MCF 10A (cell line): ENCODE measurements at regions not wholly inside any gene's neighbourhood (a gene's known extent, or its start where the extent isn't known, plus 50 kb on each side); places are given as distances from the start of the nearest gene placed in this dataset.

Experiments used
- BruUV-seq: library from RNA; stranded (reverse); fragments of 400-500 nt; replicated peaks from 2 replicates; lab custom pipeline; 2021; lab: Mats Ljungman, UMichigan
- CTCF ChIA-PET: fragments of 300-600 bp; sonication (Branson Sonifier 250); formaldehyde crosslinking; extraction: SDS; loops from one replicate; lab custom pipeline; 2021; ENCODE audit warnings: antibody characterized with exemption, inconsistent platforms; lab: Yijun Ruan, JAX
- POLR2A ChIA-PET: fragments of 300-600, 350-650 bp; sonication (Branson Sonifier 250); formaldehyde crosslinking; extraction: SDS; loops from one replicate; lab custom pipeline; 2020; ENCODE audit warnings: antibody characterized with exemption, inconsistent platforms; lab: Yijun Ruan, JAX
- DNase-seq: peaks from one replicate; pipeline ENCODE4 v3.0.0-alpha.2; 2018; ENCODE audit not compliant: unreplicated experiment
- H3K27ac Mint-ChIP-seq: one replicate; pipeline ENCODE4 v1.8.0; 2022; ENCODE audit warnings: mild to moderate bottlenecking, low read depth, mixed read lengths; ENCODE audit not compliant: unreplicated experiment
- H3K27me3 Mint-ChIP-seq: one replicate; pipeline ENCODE4 v1.8.0; 2022; ENCODE audit warnings: mixed read lengths; ENCODE audit not compliant: insufficient read depth, unreplicated experiment
- H3K36me3 Mint-ChIP-seq: one replicate; pipeline ENCODE4 v1.8.0; 2022; ENCODE audit warnings: mild to moderate bottlenecking, moderate library complexity, mixed read lengths; ENCODE audit not compliant: insufficient read depth, unreplicated experiment
- H3K4me1 Mint-ChIP-seq: one replicate; pipeline ENCODE4 v1.8.0; 2022; ENCODE audit warnings: mixed read lengths; ENCODE audit not compliant: insufficient read depth, unreplicated experiment
- H3K4me3 Mint-ChIP-seq: one replicate; pipeline ENCODE4 v1.8.0; 2022; ENCODE audit warnings: mild to moderate bottlenecking, moderate library complexity, mixed read lengths; ENCODE audit not compliant: unreplicated experiment
- H3K9me3 Mint-ChIP-seq: one replicate; pipeline ENCODE4 v1.8.0; 2022; ENCODE audit warnings: mixed read lengths; ENCODE audit not compliant: unreplicated experiment
- CTCF ChIP-seq: fragments of 200-600 bp; IDR thresholded peaks from one replicate; pipeline ENCODE4 v1.8.0; 2022; ENCODE audit warnings: antibody characterized with exemption, mild to moderate bottlenecking; ENCODE audit not compliant: unreplicated experiment
- intact Hi-C: fragments of 100-400 bp; cut with micrococcal nuclease; formaldehyde crosslinking; loops from 2 replicates; pipeline ENCODE4 v1.14.1; 2022

GRCh38 chr2:71742953-71743601, 289.7 kb downstream of the DYSF start:
- TF ChIP-seq CTCF = no peak
- CTCF ChIA-PET = interaction anchor here (0.7 to 1.2 kb wide), 3 partner anchors 55 to 1136 kb away, joined by 3 to 4 read pairs (median 3); no protein-coding TSS in a partner anchor
- BruUV-seq = no TSS peak
- POLR2A ChIA-PET = interaction anchor here (0.7 kb wide), 1 partner anchor 20 kb away, joined by 3 read pairs; no protein-coding TSS in a partner anchor
- Mint-ChIP-seq H3K36me3 (no peaks in the 10 kb centered on the region), H3K27ac (no peak overlapping the region), H3K4me3 (no peak overlapping the region), H3K9me3 (peaks cover 12% of the 10 kb centered on the region), H3K4me1 (peaks cover 14% of the 10 kb centered on the region), H3K27me3 (peaks cover 22% of the 10 kb centered on the region)
- intact Hi-C loops = no loop called here
- peak; percentile 91 for DNase-seq

GRCh38 chr2:71736986-71737385, 283.6 kb downstream of the DYSF start:
- Mint-ChIP-seq H3K27ac (no peak overlapping the region), H3K36me3 (no peaks in the 10 kb centered on the region), H3K4me3 (no peak overlapping the region), H3K4me1 (no peaks in the 10 kb centered on the region), H3K27me3 (peaks cover 50% of the 10 kb centered on the region), H3K9me3 (peaks cover 12% of the 10 kb centered on the region)
- ChIA-PET CTCF (interaction anchor here (0.7 to 1.1 kb wide), 2 partner anchors 10 to 141 kb away, joined by 3 to 4 read pairs; no protein-coding TSS in a partner anchor), POLR2A (no interaction called here)
- no TSS peak for BruUV-seq
- no peak for DNase-seq
- intact Hi-C loops = no loop called here
- TF ChIP-seq CTCF = no peak

GRCh38 chr2:71736091-71736861, 282.9 kb downstream of the DYSF start:
- Mint-ChIP-seq H3K4me1 (no peaks in the 10 kb centered on the region), H3K36me3 (no peaks in the 10 kb centered on the region), H3K27me3 (peaks cover 50% of the 10 kb centered on the region), H3K9me3 (peaks cover 11% of the 10 kb centered on the region), H3K27ac (no peak overlapping the region), H3K4me3 (no peak overlapping the region)
- no TSS peak for BruUV-seq
- ChIA-PET POLR2A (no interaction called here), CTCF (no interaction called here)
- intact Hi-C loops = no loop called here
- no peak for TF ChIP-seq CTCF
- DNase-seq = no peak
